K562 (cell line): ENCODE measurements at regions not wholly inside any gene's neighbourhood (a gene's known extent, or its start where the extent isn't known, plus 50 kb on each side); places are given as distances from the start of the nearest gene placed in this dataset.

Source experiments
- ATAC-seq: fragments of 200-7000 bp; cut with Tn5 transposase; 3 replicates; pipeline ENCODE4 v1.9.1; 2020; ENCODE audit warnings: moderate library complexity
- BruUV-seq: library from RNA; stranded (reverse); fragments of 400-500 nt; replicated peaks from 2 replicates; lab custom pipeline; 2021; lab: Mats Ljungman, UMichigan
- CTCF ChIA-PET: fragments of 300-600 bp; formaldehyde crosslinking; extraction: SDS; loops from one replicate; lab custom pipeline; 2021; ENCODE audit warnings: low intra/inter-chr PET ratio; lab: Yijun Ruan, JAX
- POLR2A ChIA-PET: fragments of 300-600, 350-650 bp; sonication (Branson Sonifier 250); formaldehyde crosslinking; extraction: SDS; loops from one replicate; lab custom pipeline; 2021; ENCODE audit warnings: antibody characterized with exemption, inconsistent platforms; lab: Yijun Ruan, JAX
- DNase-seq, 4 experiments: peaks; one replicate each; pipeline versions ENCODE4 v3.0.0 to v3.0.0-alpha.2; 2011 to 2018; ENCODE audit warnings: low spot score in 3 of 4, mixed read lengths in 3 of 4; ENCODE audit errors: extremely low read depth in 1 of 4
- FAIRE-seq: peaks from 2 replicates; lab custom pipeline; 2011; peaks lifted over from hg19 to GRCh38; lab: Jason Lieb, UNC
- H2AFZ ChIP-seq: 2 replicates; pipeline ENCODE4 v1.6.0; 2011; ENCODE audit warnings: low read depth, low read length, control low read depth, inconsistent platforms
- H3K27ac ChIP-seq: fragments of 200-600 bp; 3 replicates; pipeline ENCODE4 v1.8.0; 2011; ENCODE audit warnings: low read depth, mild to moderate bottlenecking, control low read depth, inconsistent platforms, low read length, moderate library complexity, mixed read lengths; ENCODE audit errors: extremely low read depth
- H3K27me3 ChIP-seq, 2 experiments: fragments of 300-600 bp in 1 of 2; 2 replicates in 1 of 2; 3 replicates in 1 of 2; pipeline versions ENCODE4 v1.6.0 to v1.8.0; 2011; ENCODE audit warnings: inconsistent platforms in 2 of 2, low read length in 2 of 2, mild to moderate bottlenecking in 1 of 2, mixed read lengths in 1 of 2, moderate library complexity in 1 of 2; ENCODE audit not compliant: control insufficient read depth in 2 of 2, insufficient read depth in 2 of 2
- H3K36me3 ChIP-seq: fragments of 300-600 bp; 3 replicates; pipeline ENCODE4 v1.8.0; 2011; ENCODE audit warnings: mild to moderate bottlenecking, low read length, inconsistent platforms; ENCODE audit not compliant: control insufficient read depth, insufficient read depth
- H3K4me1 ChIP-seq, 2 experiments: fragments of 200-600 bp in 1 of 2; replicated peaks in 1 of 2; 2 replicates in 1 of 2; 3 replicates in 1 of 2; pipeline versions ENCODE4 v1.5.1 to v1.8.0; 2011; ENCODE audit warnings: inconsistent platforms in 2 of 2, low read length in 2 of 2, mild to moderate bottlenecking in 1 of 2, mixed read lengths in 1 of 2, moderate library complexity in 1 of 2; ENCODE audit not compliant: control insufficient read depth in 2 of 2, insufficient read depth in 2 of 2
- H3K4me2 ChIP-seq: 2 replicates; pipeline ENCODE4 v1.6.1; 2011; ENCODE audit warnings: low read length, control low read depth, inconsistent platforms, mixed read lengths; ENCODE audit not compliant: insufficient read depth
- H3K4me3 ChIP-seq: fragments of 200-600 bp; sonication (generic), shearing (Covaris generic); 2 replicates; pipeline ENCODE4 v1.5.1; 2016; ENCODE audit warnings: control low read depth, inconsistent platforms
- H3K79me2 ChIP-seq: fragments of 200-600 bp; 3 replicates; pipeline ENCODE4 v1.8.0; 2011; ENCODE audit warnings: low read length, inconsistent platforms; ENCODE audit not compliant: control insufficient read depth, insufficient read depth
- H3K9ac ChIP-seq, 2 experiments: 2 replicates each; pipeline versions ENCODE4 v1.6.0 to v1.6.1; 2011; ENCODE audit warnings: low read depth in 2 of 2, low read length in 2 of 2, control low read depth in 1 of 2, inconsistent platforms in 1 of 2, mild to moderate bottlenecking in 1 of 2, mixed read lengths in 1 of 2; ENCODE audit not compliant: insufficient read depth in 1 of 2
- H3K9me1 ChIP-seq: one replicate; pipeline ENCODE4 v1.6.0; 2011; ENCODE audit warnings: inconsistent platforms, mild to moderate bottlenecking, low read length, moderate library complexity; ENCODE audit not compliant: control insufficient read depth, insufficient read depth
- H3K9me3 ChIP-seq: replicated peaks from 2 replicates; pipeline ENCODE4 v1.5.1; 2011; ENCODE audit warnings: low read depth, low read length, inconsistent platforms; ENCODE audit not compliant: control insufficient read depth, insufficient read depth
- H4K20me1 ChIP-seq: replicated peaks from 2 replicates; pipeline ENCODE4 v1.6.1; 2011; ENCODE audit warnings: low read length, inconsistent platforms, mixed read lengths; ENCODE audit not compliant: control insufficient read depth, insufficient read depth
- HNRNPK ChIP-seq: fragments of 200-400 bp; formaldehyde crosslinking; IDR thresholded peaks from one replicate; pipeline ENCODE4 v1.6.1; 2018; ENCODE audit warnings: mild to moderate bottlenecking, low read depth, low read length; ENCODE audit not compliant: poor library complexity, severe bottlenecking
- ILK ChIP-seq: fragments of 450-650 bp; IDR thresholded peaks from 2 replicates; pipeline ENCODE4 v1.6.1; 2016; ENCODE audit warnings: missing genetic modification characterization, low read depth, mild to moderate bottlenecking, missing compliant biosample characterization, moderate library complexity, borderline replicate concordance
- PYGO2 ChIP-seq: fragments of 450-650 bp; IDR thresholded peaks from 2 replicates; pipeline ENCODE4 v1.6.1; 2016; ENCODE audit warnings: mild to moderate bottlenecking, missing genetic modification characterization, moderate library complexity, missing compliant biosample characterization
- TAL1 ChIP-seq: fragments of 450-650 bp; IDR thresholded peaks from 2 replicates; pipeline ENCODE4 v1.6.1; 2016; ENCODE audit warnings: mild to moderate bottlenecking
- ZC3H4 ChIP-seq: sonication (generic); formaldehyde crosslinking; IDR thresholded peaks from 2 replicates; pipeline ENCODE4 v1.9.0; 2021; ENCODE audit warnings: missing genetic modification reagents, borderline replicate concordance
- WGBS: fragments of 100-300 bp; shearing (Covaris generic); methylation state at CpG from one replicate; pipeline ENCODE4 v1.1.6; 2016; ENCODE audit warnings: low coverage, mixed read lengths; ENCODE audit not compliant: insufficient coverage; ENCODE audit errors: missing lambda C conversion rate; 5-methylcytosine and 5-hydroxymethylcytosine counted together
- in situ Hi-C: fragments of 300-500 bp; cut with MboI; formaldehyde crosslinking; loops from 4 replicates; pipeline ENCODE4 v1.15.0; 2018; ENCODE audit warnings: inconsistent platforms, mixed read lengths
- intact Hi-C: fragments of 100-400 bp; cut with micrococcal nuclease; formaldehyde crosslinking; loops from 2 replicates; pipeline ENCODE4 v1.14.2; 2022
- TF ChIP-seq, protein P1 (sequence below): sonication (generic); formaldehyde crosslinking; IDR thresholded peaks from 2 replicates; pipeline ENCODE4 v1.8.1; 2022; ENCODE audit warnings: missing genetic modification reagents
- TF ChIP-seq, protein P2 (sequence below), 2 experiments: fragments of 450-650 bp; formaldehyde crosslinking in 1 of 2; IDR thresholded peaks; 2 replicates each; pipeline versions ENCODE4 v1.4.0 to v1.6.1; 2014 to 2020; ENCODE audit warnings: mild to moderate bottlenecking in 2 of 2, borderline replicate concordance in 1 of 2, low read depth in 1 of 2
- TF ChIP-seq, protein P3 (sequence below): sonication (generic); formaldehyde crosslinking; IDR thresholded peaks from 2 replicates; pipeline ENCODE4 v1.4.0; 2020; ENCODE audit warnings: mild to moderate bottlenecking, missing genetic modification reagents
- TF ChIP-seq, protein P4 (sequence below): fragments of 250-450 bp; sonication (Bioruptor Pico); IDR thresholded peaks from 2 replicates; pipeline ENCODE4 v1.5.1; 2021; ENCODE audit warnings: mild to moderate bottlenecking

DNA sequence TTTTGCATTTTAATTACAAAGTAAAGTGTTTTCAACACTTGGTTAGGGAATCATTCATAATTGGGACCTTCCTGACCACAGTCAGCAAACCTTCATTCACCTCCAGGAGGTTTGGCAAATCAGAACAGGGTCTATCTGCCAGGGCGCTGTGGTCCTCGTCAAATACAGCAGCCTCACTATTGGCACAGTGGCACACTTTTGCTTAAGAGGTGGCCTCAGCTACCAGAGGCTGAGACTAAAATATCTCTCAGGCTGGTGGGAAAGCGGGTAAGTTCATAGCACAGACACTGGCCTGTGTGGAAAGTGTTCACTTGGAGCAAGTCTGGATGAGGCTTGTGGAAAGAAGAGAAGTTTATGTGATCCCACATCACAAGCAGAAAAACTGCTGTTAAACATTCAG is 268.6 kb upstream of the DAPK1 start:
- no peaks in the 10 kb centered on the region for H3K9me1 ChIP-seq
- no peak overlapping the region for H3K9ac ChIP-seq
- ATAC-seq (no peak), FAIRE-seq (no peak), DNase-seq (no peak)
- no peak overlapping the region for H3K4me2 ChIP-seq
- H3K36me3 ChIP-seq, result no peaks in the 10 kb centered on the region
- no peaks in the 10 kb centered on the region for H4K20me1 ChIP-seq
- no peak overlapping the region for H3K4me3 ChIP-seq
- H3K4me1 ChIP-seq, result no peaks in the 10 kb centered on the region
- no peaks in the 10 kb centered on the region for H3K27me3 ChIP-seq
- no TSS peak for BruUV-seq
- intact Hi-C loops, result no loop called here
- 0% methylated on average over 1 of the region's 3 CpGs for WGBS
- ChIA-PET POLR2A (no interaction called here), CTCF (no interaction called here)
- H3K9me3 ChIP-seq, result no peaks in the 10 kb centered on the region
- H2AFZ ChIP-seq, result no peak overlapping the region
- H3K79me2 ChIP-seq, result no peaks in the 10 kb centered on the region
- in situ Hi-C loops, result no loop called here
- H3K27ac ChIP-seq, result no peak overlapping the region
- TF ChIP-seq, protein P1, sequence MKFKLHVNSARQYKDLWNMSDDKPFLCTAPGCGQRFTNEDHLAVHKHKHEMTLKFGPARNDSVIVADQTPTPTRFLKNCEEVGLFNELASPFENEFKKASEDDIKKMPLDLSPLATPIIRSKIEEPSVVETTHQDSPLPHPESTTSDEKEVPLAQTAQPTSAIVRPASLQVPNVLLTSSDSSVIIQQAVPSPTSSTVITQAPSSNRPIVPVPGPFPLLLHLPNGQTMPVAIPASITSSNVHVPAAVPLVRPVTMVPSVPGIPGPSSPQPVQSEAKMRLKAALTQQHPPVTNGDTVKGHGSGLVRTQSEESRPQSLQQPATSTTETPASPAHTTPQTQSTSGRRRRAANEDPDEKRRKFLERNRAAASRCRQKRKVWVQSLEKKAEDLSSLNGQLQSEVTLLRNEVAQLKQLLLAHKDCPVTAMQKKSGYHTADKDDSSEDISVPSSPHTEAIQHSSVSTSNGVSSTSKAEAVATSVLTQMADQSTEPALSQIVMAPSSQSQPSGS (CRISPR knock-in tag), result no peak
- TF ChIP-seq HNRNPK (no peak), TAL1 (no peak), ILK (tag) (no peak), ZC3H4 (CRISPR knock-in tag) (no peak), PYGO2 (tag) (no peak)
- TF ChIP-seq, protein P2, sequence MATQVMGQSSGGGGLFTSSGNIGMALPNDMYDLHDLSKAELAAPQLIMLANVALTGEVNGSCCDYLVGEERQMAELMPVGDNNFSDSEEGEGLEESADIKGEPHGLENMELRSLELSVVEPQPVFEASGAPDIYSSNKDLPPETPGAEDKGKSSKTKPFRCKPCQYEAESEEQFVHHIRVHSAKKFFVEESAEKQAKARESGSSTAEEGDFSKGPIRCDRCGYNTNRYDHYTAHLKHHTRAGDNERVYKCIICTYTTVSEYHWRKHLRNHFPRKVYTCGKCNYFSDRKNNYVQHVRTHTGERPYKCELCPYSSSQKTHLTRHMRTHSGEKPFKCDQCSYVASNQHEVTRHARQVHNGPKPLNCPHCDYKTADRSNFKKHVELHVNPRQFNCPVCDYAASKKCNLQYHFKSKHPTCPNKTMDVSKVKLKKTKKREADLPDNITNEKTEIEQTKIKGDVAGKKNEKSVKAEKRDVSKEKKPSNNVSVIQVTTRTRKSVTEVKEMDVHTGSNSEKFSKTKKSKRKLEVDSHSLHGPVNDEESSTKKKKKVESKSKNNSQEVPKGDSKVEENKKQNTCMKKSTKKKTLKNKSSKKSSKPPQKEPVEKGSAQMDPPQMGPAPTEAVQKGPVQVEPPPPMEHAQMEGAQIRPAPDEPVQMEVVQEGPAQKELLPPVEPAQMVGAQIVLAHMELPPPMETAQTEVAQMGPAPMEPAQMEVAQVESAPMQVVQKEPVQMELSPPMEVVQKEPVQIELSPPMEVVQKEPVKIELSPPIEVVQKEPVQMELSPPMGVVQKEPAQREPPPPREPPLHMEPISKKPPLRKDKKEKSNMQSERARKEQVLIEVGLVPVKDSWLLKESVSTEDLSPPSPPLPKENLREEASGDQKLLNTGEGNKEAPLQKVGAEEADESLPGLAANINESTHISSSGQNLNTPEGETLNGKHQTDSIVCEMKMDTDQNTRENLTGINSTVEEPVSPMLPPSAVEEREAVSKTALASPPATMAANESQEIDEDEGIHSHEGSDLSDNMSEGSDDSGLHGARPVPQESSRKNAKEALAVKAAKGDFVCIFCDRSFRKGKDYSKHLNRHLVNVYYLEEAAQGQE (IDR thresholded peaks at IDR 0.05; ENCODE audit: borderline replicate concordance), result no peak
- TF ChIP-seq, protein P2 (CRISPR knock-in tag; IDR thresholded peaks at IDR 0.05; ENCODE audit: low read depth), result no peak
- TF ChIP-seq, protein P3, sequence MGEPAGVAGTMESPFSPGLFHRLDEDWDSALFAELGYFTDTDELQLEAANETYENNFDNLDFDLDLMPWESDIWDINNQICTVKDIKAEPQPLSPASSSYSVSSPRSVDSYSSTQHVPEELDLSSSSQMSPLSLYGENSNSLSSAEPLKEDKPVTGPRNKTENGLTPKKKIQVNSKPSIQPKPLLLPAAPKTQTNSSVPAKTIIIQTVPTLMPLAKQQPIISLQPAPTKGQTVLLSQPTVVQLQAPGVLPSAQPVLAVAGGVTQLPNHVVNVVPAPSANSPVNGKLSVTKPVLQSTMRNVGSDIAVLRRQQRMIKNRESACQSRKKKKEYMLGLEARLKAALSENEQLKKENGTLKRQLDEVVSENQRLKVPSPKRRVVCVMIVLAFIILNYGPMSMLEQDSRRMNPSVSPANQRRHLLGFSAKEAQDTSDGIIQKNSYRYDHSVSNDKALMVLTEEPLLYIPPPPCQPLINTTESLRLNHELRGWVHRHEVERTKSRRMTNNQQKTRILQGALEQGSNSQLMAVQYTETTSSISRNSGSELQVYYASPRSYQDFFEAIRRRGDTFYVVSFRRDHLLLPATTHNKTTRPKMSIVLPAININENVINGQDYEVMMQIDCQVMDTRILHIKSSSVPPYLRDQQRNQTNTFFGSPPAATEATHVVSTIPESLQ (CRISPR knock-in tag), result no peak
- TF ChIP-seq, protein P4, sequence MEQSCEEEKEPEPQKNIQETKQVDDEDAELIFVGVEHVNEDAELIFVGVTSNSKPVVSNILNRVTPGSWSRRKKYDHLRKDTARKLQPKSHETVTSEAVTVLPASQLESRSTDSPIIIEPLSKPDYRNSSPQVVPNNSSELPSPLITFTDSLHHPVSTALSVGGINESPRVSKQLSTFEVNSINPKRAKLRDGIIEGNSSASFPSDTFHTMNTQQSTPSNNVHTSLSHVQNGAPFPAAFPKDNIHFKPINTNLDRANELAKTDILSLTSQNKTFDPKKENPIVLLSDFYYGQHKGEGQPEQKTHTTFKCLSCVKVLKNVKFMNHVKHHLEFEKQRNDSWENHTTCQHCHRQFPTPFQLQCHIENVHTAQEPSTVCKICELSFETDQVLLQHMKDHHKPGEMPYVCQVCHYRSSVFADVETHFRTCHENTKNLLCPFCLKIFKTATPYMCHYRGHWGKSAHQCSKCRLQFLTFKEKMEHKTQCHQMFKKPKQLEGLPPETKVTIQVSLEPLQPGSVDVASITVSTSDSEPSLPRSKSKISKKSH (CRISPR knock-in tag), result no peak
